ENCODE measurements at regions not wholly inside any gene's neighbourhood (a gene's known extent, or its start where the extent isn't known, plus 50 kb on each side); places are given as distances from the start of the nearest gene placed in this dataset.

DNA sequence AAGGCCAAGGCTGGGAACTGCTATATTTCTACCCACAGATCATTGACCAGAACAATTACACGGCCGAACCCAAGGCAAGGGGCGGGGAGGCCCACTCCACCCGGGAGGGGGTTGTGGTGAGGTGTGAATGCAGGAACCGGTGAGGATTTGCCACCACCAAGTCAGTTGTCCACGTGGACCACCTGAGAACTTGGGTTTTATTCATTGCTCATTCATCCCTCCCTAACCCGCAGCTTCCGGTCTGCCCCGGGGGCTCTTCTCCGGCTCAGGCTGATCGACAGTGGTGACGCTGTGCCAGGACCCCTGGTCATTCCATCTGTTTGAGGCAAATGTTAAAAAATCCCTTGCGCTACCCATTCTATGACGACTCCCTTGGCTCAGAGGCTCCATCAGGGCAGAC lies 127.7 kb upstream of the RTL1 start:
- no peak for TF ChIP-seq EZH2 (IDR thresholded peaks at IDR 0.05; ENCODE audit: low read depth, unreplicated experiment)
- TF ChIP-seq, protein P1, sequence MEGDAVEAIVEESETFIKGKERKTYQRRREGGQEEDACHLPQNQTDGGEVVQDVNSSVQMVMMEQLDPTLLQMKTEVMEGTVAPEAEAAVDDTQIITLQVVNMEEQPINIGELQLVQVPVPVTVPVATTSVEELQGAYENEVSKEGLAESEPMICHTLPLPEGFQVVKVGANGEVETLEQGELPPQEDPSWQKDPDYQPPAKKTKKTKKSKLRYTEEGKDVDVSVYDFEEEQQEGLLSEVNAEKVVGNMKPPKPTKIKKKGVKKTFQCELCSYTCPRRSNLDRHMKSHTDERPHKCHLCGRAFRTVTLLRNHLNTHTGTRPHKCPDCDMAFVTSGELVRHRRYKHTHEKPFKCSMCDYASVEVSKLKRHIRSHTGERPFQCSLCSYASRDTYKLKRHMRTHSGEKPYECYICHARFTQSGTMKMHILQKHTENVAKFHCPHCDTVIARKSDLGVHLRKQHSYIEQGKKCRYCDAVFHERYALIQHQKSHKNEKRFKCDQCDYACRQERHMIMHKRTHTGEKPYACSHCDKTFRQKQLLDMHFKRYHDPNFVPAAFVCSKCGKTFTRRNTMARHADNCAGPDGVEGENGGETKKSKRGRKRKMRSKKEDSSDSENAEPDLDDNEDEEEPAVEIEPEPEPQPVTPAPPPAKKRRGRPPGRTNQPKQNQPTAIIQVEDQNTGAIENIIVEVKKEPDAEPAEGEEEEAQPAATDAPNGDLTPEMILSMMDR (conservative IDR thresholded peaks at IDR 0.05; ENCODE audit: low read depth in 2 of 2) = no peak
- TF ChIP-seq, protein P2, sequence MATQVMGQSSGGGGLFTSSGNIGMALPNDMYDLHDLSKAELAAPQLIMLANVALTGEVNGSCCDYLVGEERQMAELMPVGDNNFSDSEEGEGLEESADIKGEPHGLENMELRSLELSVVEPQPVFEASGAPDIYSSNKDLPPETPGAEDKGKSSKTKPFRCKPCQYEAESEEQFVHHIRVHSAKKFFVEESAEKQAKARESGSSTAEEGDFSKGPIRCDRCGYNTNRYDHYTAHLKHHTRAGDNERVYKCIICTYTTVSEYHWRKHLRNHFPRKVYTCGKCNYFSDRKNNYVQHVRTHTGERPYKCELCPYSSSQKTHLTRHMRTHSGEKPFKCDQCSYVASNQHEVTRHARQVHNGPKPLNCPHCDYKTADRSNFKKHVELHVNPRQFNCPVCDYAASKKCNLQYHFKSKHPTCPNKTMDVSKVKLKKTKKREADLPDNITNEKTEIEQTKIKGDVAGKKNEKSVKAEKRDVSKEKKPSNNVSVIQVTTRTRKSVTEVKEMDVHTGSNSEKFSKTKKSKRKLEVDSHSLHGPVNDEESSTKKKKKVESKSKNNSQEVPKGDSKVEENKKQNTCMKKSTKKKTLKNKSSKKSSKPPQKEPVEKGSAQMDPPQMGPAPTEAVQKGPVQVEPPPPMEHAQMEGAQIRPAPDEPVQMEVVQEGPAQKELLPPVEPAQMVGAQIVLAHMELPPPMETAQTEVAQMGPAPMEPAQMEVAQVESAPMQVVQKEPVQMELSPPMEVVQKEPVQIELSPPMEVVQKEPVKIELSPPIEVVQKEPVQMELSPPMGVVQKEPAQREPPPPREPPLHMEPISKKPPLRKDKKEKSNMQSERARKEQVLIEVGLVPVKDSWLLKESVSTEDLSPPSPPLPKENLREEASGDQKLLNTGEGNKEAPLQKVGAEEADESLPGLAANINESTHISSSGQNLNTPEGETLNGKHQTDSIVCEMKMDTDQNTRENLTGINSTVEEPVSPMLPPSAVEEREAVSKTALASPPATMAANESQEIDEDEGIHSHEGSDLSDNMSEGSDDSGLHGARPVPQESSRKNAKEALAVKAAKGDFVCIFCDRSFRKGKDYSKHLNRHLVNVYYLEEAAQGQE (IDR thresholded peaks at IDR 0.05; ENCODE audit: unreplicated experiment) = no peak
- TF ChIP-seq JUNB (IDR thresholded peaks at IDR 0.05; ENCODE audit: unreplicated experiment) = no peak
